Esophagus squamous epithelium (tissue), 4 donors: ENCODE measurements at regions not wholly inside any gene's neighbourhood (a gene's known extent, or its start where the extent isn't known, plus 50 kb on each side); places are given as distances from the start of the nearest gene placed in this dataset.

Source experiments
- POLR2A ChIP-seq, 4 donors: fragments of 450-650 bp; IDR thresholded peaks; one replicate each; pipeline ENCODE4 v1.6.1; 2017; ENCODE audit warnings: antibody characterized with exemption in 4 of 4, mild to moderate bottlenecking in 4 of 4, moderate library complexity in 3 of 4
- TF ChIP-seq, protein P1 (sequence below), 6 experiments: fragments of 450-650 bp in 4 of 6; fragments of 200-600 bp in 2 of 6; sonication (generic) in 2 of 6; IDR thresholded peaks; one replicate each; pipeline ENCODE4 v1.5.1; 2016 to 2019; ENCODE audit warnings: antibody characterized with exemption in 6 of 6, mild to moderate bottlenecking in 4 of 6, moderate library complexity in 4 of 6

DNA sequence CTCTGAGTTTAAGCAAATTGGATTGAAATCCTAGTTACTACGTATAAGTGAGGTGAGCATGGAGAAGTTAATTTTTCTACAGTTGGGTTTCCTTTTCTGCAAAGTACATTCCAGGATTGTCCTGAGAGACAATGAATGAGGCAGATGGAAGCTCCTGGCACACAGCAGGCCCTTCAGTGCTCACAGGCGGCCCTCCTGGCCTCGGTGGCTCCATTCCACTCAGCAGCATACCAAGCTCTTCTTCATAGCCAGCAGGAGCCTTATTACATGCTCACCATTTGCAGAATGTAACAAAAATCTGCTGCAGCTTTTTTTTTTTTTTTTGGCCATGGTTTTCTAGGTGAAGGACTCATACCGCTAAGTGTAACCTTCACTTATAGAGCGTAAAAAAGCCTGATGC is 113.2 kb upstream of the FAM9B start:
- TF ChIP-seq, protein P1, sequence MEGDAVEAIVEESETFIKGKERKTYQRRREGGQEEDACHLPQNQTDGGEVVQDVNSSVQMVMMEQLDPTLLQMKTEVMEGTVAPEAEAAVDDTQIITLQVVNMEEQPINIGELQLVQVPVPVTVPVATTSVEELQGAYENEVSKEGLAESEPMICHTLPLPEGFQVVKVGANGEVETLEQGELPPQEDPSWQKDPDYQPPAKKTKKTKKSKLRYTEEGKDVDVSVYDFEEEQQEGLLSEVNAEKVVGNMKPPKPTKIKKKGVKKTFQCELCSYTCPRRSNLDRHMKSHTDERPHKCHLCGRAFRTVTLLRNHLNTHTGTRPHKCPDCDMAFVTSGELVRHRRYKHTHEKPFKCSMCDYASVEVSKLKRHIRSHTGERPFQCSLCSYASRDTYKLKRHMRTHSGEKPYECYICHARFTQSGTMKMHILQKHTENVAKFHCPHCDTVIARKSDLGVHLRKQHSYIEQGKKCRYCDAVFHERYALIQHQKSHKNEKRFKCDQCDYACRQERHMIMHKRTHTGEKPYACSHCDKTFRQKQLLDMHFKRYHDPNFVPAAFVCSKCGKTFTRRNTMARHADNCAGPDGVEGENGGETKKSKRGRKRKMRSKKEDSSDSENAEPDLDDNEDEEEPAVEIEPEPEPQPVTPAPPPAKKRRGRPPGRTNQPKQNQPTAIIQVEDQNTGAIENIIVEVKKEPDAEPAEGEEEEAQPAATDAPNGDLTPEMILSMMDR (IDR thresholded peaks at IDR 0.05), result no peak
- no peak for TF ChIP-seq POLR2A (IDR thresholded peaks at IDR 0.05)
